ENCODE measurements at regions not wholly inside any gene's neighbourhood (a gene's known extent, or its start where the extent isn't known, plus 50 kb on each side); places are given as distances from the start of the nearest gene placed in this dataset.

DNA sequence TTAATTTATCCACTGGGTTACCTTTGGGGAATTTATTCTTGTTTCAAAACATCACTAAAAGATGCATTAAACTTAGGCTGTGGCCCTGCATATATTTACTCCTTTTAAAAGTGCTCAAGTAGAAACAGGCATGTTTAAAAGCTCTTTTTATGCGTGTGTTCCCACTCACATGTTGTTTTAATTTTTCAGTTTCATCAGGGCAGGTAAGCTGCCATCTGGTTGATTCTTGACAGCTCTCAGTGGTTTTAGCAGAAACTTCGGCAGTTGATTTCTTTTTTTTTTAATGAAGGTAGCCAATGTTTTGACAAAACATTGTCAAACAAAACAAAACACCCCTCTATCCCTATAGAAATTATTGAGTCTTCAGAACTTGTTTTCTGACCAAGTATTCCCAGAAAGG lies 89.6 kb upstream of the LGR5 start:
- no peak overlapping the region for H3K56ac ChIP-seq (ENCODE audit: extremely low read depth, insufficient read depth, low read length)
- no peak overlapping the region for H2AFZ ChIP-seq (replicated peaks; ENCODE audit: low read length, poor library complexity)
- no peak overlapping the region for H3K4me3 ChIP-seq (ENCODE audit: insufficient read depth, low read depth, low read length)
- in situ Hi-C loops (cut with MboI; ENCODE audit: low sequenced_read_pairs) (no loop called here), intact Hi-C loops (cut with micrococcal nuclease) (no loop called here), dilution Hi-C loops (cut with HindIII; ENCODE audit: low sequenced_read_pairs, unreplicated experiment) (no loop called here)
- no peak overlapping the region for H3K23ac ChIP-seq (ENCODE audit: low read depth, low read length)
- TF ChIP-seq NFE2L2 (IDR thresholded peaks at IDR 0.05; ENCODE audit: low read depth, low read length) (no peak), CHD1 (IDR thresholded peaks at IDR 0.05; ENCODE audit: low read depth, low read length) (no peak), RAD21 (IDR thresholded peaks at IDR 0.05; ENCODE audit: low read length) (no peak), MXI1 (IDR thresholded peaks at IDR 0.05; ENCODE audit: borderline replicate concordance, low read depth, low read length) (no peak), CEBPB (IDR thresholded peaks at IDR 0.05; ENCODE audit: low read depth, low read length) (no peak), RCOR1 (IDR thresholded peaks at IDR 0.05; ENCODE audit: insufficient replicate concordance, low read length) (no peak), RFX5 (IDR thresholded peaks at IDR 0.05; ENCODE audit: low read depth, low read length) (no peak), MAZ (IDR thresholded peaks at IDR 0.05; ENCODE audit: borderline replicate concordance, low read depth, low read length) (no peak), POLR2A (IDR thresholded peaks at IDR 0.05; ENCODE audit: low read depth, low read length) (no peak)
- TF ChIP-seq, protein P1, sequence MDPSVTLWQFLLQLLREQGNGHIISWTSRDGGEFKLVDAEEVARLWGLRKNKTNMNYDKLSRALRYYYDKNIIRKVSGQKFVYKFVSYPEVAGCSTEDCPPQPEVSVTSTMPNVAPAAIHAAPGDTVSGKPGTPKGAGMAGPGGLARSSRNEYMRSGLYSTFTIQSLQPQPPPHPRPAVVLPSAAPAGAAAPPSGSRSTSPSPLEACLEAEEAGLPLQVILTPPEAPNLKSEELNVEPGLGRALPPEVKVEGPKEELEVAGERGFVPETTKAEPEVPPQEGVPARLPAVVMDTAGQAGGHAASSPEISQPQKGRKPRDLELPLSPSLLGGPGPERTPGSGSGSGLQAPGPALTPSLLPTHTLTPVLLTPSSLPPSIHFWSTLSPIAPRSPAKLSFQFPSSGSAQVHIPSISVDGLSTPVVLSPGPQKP (IDR thresholded peaks at IDR 0.05; ENCODE audit: borderline replicate concordance, low read depth, low read length): no peak
- TF ChIP-seq, protein P2, sequence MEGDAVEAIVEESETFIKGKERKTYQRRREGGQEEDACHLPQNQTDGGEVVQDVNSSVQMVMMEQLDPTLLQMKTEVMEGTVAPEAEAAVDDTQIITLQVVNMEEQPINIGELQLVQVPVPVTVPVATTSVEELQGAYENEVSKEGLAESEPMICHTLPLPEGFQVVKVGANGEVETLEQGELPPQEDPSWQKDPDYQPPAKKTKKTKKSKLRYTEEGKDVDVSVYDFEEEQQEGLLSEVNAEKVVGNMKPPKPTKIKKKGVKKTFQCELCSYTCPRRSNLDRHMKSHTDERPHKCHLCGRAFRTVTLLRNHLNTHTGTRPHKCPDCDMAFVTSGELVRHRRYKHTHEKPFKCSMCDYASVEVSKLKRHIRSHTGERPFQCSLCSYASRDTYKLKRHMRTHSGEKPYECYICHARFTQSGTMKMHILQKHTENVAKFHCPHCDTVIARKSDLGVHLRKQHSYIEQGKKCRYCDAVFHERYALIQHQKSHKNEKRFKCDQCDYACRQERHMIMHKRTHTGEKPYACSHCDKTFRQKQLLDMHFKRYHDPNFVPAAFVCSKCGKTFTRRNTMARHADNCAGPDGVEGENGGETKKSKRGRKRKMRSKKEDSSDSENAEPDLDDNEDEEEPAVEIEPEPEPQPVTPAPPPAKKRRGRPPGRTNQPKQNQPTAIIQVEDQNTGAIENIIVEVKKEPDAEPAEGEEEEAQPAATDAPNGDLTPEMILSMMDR (conservative IDR thresholded peaks at IDR 0.05; ENCODE audit: low read depth, low read length): no peak
- TF ChIP-seq, protein P3, sequence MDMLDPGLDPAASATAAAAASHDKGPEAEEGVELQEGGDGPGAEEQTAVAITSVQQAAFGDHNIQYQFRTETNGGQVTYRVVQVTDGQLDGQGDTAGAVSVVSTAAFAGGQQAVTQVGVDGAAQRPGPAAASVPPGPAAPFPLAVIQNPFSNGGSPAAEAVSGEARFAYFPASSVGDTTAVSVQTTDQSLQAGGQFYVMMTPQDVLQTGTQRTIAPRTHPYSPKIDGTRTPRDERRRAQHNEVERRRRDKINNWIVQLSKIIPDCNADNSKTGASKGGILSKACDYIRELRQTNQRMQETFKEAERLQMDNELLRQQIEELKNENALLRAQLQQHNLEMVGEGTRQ (IDR thresholded peaks at IDR 0.05; ENCODE audit: low read depth, low read length): no peak
- no peaks in the 10 kb centered on the region for H3K79me1 ChIP-seq (ENCODE audit: low read depth in 1 of 2, low read length in 2 of 2)
- H3K4me2 ChIP-seq (ENCODE audit: low read depth, low read length): no peak overlapping the region
- H3K27me3 ChIP-seq (ENCODE audit: control insufficient read depth, insufficient read depth, low read length): no peaks in the 10 kb centered on the region
- H3K4me1 ChIP-seq (ENCODE audit: control insufficient read depth, insufficient read depth, low read length): no peaks in the 10 kb centered on the region
- ChIA-PET POLR2A (ENCODE audit: unreplicated experiment) (no interaction called here), CTCF (no interaction called here)
- no peak overlapping the region for H2BK120ac ChIP-seq (ENCODE audit: low read depth, low read length)
- no peaks in the 10 kb centered on the region for H3K36me3 ChIP-seq (ENCODE audit: control insufficient read depth, insufficient read depth, low read length)
- no peak overlapping the region for H2BK5ac ChIP-seq (ENCODE audit: low read depth, low read length, poor library complexity, severe bottlenecking)
- H4K8ac ChIP-seq (ENCODE audit: low read depth in 2 of 2, low read length in 2 of 2): no peak overlapping the region
- H2AK5ac ChIP-seq (ENCODE audit: low read depth, low read length): no peak overlapping the region
- H3K9ac ChIP-seq (ENCODE audit: low read depth, low read length): no peak overlapping the region
- no peak overlapping the region for H2BK15ac ChIP-seq (ENCODE audit: low read depth, low read length)
- no peak overlapping the region for H3K4ac ChIP-seq (ENCODE audit: low read depth, low read length)
- no peaks in the 10 kb centered on the region for H3K9me3 ChIP-seq (ENCODE audit: control insufficient read depth, insufficient read depth, low read length)
- 0% methylated on average over 1 of the region's 2 CpGs; no CpG with 5 or more reads in 1 of the 2 experiments for WGBS, 2 experiments (ENCODE audit: extremely low coverage in 2 of 2, insufficient read length in 1 of 2)
- no peak overlapping the region for H2AK9ac ChIP-seq (replicated peaks; ENCODE audit: low read depth, low read length, poor library complexity)
- no peak overlapping the region for H3K18ac ChIP-seq (ENCODE audit: low read depth, low read length)
- no peak overlapping the region for H3K27ac ChIP-seq (ENCODE audit: insufficient read depth, low read length)
- no peak overlapping the region for H4K91ac ChIP-seq (ENCODE audit: insufficient read depth, low read depth, low read length)
- no TSS peak for BruUV-seq (replicated peaks)
- H4K20me1 ChIP-seq (ENCODE audit: insufficient read depth, low read length): no peaks in the 10 kb centered on the region
- DNase-seq: no peak
- no peak overlapping the region for H3K14ac ChIP-seq (replicated peaks; ENCODE audit: low read depth, low read length)
- no peak for ATAC-seq (ENCODE audit: low read depth)
- H3K9me1 ChIP-seq (ENCODE audit: insufficient read depth, low read length): no peaks in the 10 kb centered on the region
- no peak overlapping the region for H4K5ac ChIP-seq (ENCODE audit: low read depth, low read length)
- no peak overlapping the region for H2BK20ac ChIP-seq (ENCODE audit: low read depth, low read length)

Data from IMR-90 (cell line).